ENCODE measurements at regions not wholly inside any gene's neighbourhood (a gene's known extent, or its start where the extent isn't known, plus 50 kb on each side); places are given as distances from the start of the nearest gene placed in this dataset.
"Not testable (repeated sequence)": the region's sequence is repeated elsewhere in the genome, so short reads cannot be mapped to it uniquely, and the experiment has no call there.

DNA sequence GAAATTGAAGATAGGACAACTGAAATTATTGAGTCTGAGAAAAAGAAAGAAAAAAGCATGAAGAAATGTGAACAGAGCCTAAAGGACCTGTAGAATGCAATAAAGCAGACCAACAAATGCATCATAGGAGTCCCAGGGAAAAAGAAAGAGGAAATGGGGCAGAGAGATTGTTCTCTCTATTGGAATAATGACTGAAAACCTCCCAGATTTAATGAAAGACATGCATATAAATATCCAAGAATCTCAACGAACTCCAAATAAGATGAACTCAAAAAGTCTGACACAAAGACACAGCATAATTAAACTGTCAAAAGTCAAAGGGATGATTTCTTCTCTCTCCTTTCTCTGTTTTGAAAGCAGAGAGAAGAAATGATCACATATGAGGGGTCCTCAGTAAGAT is 124.7 kb downstream of the MEX3B start:
- no peaks in the 10 kb centered on the region for H3K79me2 ChIP-seq (ENCODE audit: insufficient read depth, low read length)
- no peaks in the 10 kb centered on the region for H3K4me1 ChIP-seq (ENCODE audit: insufficient read depth, low read length)
- no peak for TF ChIP-seq EZH2 (IDR thresholded peaks at IDR 0.05; ENCODE audit: borderline replicate concordance, low read depth, low read length, severe bottlenecking)
- TF ChIP-seq, protein P1, sequence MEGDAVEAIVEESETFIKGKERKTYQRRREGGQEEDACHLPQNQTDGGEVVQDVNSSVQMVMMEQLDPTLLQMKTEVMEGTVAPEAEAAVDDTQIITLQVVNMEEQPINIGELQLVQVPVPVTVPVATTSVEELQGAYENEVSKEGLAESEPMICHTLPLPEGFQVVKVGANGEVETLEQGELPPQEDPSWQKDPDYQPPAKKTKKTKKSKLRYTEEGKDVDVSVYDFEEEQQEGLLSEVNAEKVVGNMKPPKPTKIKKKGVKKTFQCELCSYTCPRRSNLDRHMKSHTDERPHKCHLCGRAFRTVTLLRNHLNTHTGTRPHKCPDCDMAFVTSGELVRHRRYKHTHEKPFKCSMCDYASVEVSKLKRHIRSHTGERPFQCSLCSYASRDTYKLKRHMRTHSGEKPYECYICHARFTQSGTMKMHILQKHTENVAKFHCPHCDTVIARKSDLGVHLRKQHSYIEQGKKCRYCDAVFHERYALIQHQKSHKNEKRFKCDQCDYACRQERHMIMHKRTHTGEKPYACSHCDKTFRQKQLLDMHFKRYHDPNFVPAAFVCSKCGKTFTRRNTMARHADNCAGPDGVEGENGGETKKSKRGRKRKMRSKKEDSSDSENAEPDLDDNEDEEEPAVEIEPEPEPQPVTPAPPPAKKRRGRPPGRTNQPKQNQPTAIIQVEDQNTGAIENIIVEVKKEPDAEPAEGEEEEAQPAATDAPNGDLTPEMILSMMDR (IDR thresholded peaks at IDR 0.05; ENCODE audit: borderline replicate concordance, extremely low read depth, low read length, poor library complexity, severe bottlenecking), result no peak
- no peak overlapping the region for H3K27ac ChIP-seq (ENCODE audit: low read length)
- H4K20me1 ChIP-seq (ENCODE audit: insufficient read depth, low read length), result no peaks in the 10 kb centered on the region
- no peaks in the 10 kb centered on the region for H3K27me3 ChIP-seq (ENCODE audit: insufficient read depth, low read length, poor library complexity)
- H3K9me3 ChIP-seq (ENCODE audit: insufficient read depth, low read length, severe bottlenecking), result peaks cover 17% of the 10 kb centered on the region
- no peak overlapping the region for H3K4me3 ChIP-seq (ENCODE audit: low read depth in 1 of 2, low read length in 2 of 2)
- no peak overlapping the region for H3K4me2 ChIP-seq (ENCODE audit: insufficient read depth, low read length)
- no peak overlapping the region for H3K9ac ChIP-seq (ENCODE audit: low read depth, low read length)
- DNase-seq (no peak), ATAC-seq (ENCODE audit: insufficient read depth, low read depth) (no peak)
- no peak overlapping the region for H2AFZ ChIP-seq (ENCODE audit: low read depth, low read length)
- no peaks in the 10 kb centered on the region for H3K36me3 ChIP-seq (ENCODE audit: insufficient read depth, low read length)

DNA sequence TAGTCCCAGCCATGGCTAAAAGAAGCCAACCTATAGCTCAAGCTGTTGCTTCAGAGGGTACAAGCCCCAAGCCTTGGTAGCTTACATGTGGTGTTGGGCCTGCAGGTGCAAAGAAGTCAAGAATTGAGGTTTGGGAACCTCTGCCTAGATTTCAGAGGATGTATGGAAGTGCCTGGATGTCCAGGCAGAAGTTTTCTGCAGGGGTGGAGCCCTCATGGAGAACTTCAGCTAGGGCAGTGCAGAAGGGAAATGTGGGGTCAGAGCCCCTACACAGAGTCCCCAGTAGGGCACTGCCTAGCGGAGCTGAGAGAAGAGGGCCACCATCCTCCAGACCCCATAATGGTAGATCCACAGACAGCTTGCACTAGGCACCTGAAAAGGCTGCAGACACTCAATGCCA is 127.1 kb downstream of the MEX3B start:
- H3K9ac ChIP-seq (ENCODE audit: low read depth, low read length); H3K79me2 ChIP-seq (ENCODE audit: insufficient read depth, low read length); DNase-seq; H3K27me3 ChIP-seq (ENCODE audit: insufficient read depth, low read length, poor library complexity); H3K4me1 ChIP-seq (ENCODE audit: insufficient read depth, low read length); H3K27ac ChIP-seq (ENCODE audit: low read length); ATAC-seq (ENCODE audit: insufficient read depth, low read depth); H3K36me3 ChIP-seq (ENCODE audit: insufficient read depth, low read length); H2AFZ ChIP-seq (ENCODE audit: low read depth, low read length); H3K4me2 ChIP-seq (ENCODE audit: insufficient read depth, low read length); H3K4me3 ChIP-seq (ENCODE audit: low read depth in 1 of 2, low read length in 2 of 2); H4K20me1 ChIP-seq (ENCODE audit: insufficient read depth, low read length): not testable (repeated sequence)
- peaks cover 17% of the 10 kb centered on the region for H3K9me3 ChIP-seq (ENCODE audit: insufficient read depth, low read length, severe bottlenecking)

DNA sequence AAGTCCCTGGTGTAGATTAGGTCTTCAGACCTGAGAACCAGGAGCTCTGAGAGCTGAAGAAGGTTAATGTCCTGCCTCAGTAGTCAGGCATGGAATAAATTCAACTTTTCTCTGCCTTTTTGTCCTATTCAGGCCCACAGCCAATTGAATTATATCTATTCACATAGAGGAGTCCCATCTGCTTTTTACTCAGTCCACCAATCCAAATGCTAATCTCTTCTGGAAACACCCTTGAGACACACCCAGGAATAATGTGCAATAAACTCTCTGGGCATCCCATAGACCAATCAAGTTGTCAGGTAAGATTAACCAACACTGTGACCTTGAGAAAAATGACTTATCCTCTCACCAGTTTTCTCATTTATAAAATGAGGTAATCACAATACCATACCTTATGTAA is 129.4 kb downstream of the MEX3B start:
- ATAC-seq (ENCODE audit: insufficient read depth, low read depth), result no peak
- DNase-seq, result no peak
- Histone ChIP-seq H4K20me1 (ENCODE audit: insufficient read depth, low read length) (no peaks in the 10 kb centered on the region), H3K4me2 (ENCODE audit: insufficient read depth, low read length) (no peak overlapping the region), H3K9me3 (ENCODE audit: insufficient read depth, low read length, severe bottlenecking) (peaks cover 17% of the 10 kb centered on the region), H3K4me1 (ENCODE audit: insufficient read depth, low read length) (no peaks in the 10 kb centered on the region), H3K9ac (ENCODE audit: low read depth, low read length) (no peak overlapping the region), H3K36me3 (ENCODE audit: insufficient read depth, low read length) (no peaks in the 10 kb centered on the region), H3K27me3 (ENCODE audit: insufficient read depth, low read length, poor library complexity) (no peaks in the 10 kb centered on the region), H3K4me3 (ENCODE audit: low read depth in 1 of 2, low read length in 2 of 2) (no peak overlapping the region), H3K79me2 (ENCODE audit: insufficient read depth, low read length) (no peaks in the 10 kb centered on the region), H2AFZ (ENCODE audit: low read depth, low read length) (no peak overlapping the region), H3K27ac (ENCODE audit: low read length) (no peak overlapping the region)
- TF ChIP-seq EZH2 (IDR thresholded peaks at IDR 0.05; ENCODE audit: borderline replicate concordance, low read depth, low read length, severe bottlenecking), result no peak
- TF ChIP-seq, protein P1 (IDR thresholded peaks at IDR 0.05; ENCODE audit: borderline replicate concordance, extremely low read depth, low read length, poor library complexity, severe bottlenecking), result no peak

DNA sequence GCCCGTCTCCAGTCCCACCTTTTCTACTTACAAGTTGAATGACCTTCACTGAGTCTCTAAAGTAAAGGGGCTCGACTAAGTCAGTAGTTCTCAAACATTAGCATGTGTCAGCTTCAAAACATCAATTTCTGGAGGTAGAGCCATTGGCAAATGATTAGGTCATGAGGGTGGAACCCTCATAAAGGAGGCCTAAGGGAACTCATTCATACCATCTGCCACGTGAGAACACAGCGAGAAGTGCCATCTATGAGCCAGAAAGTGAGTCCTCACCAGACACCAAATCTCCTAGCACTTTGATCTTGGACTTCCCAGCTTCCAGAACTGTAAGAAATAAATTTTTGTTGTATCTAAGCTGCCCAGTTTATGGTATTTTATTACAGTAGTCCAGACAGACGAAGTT is 129.8 kb downstream of the MEX3B start:
- Histone ChIP-seq H4K20me1 (ENCODE audit: insufficient read depth, low read length) (no peaks in the 10 kb centered on the region), H3K27ac (ENCODE audit: low read length) (no peak overlapping the region), H3K27me3 (ENCODE audit: insufficient read depth, low read length, poor library complexity) (no peaks in the 10 kb centered on the region), H3K36me3 (ENCODE audit: insufficient read depth, low read length) (no peaks in the 10 kb centered on the region), H3K4me1 (ENCODE audit: insufficient read depth, low read length) (no peaks in the 10 kb centered on the region), H3K4me3 (ENCODE audit: low read depth in 1 of 2, low read length in 2 of 2) (no peak overlapping the region), H3K9me3 (ENCODE audit: insufficient read depth, low read length, severe bottlenecking) (peaks cover 17% of the 10 kb centered on the region), H3K4me2 (ENCODE audit: insufficient read depth, low read length) (no peak overlapping the region), H3K79me2 (ENCODE audit: insufficient read depth, low read length) (no peaks in the 10 kb centered on the region), H3K9ac (ENCODE audit: low read depth, low read length) (no peak overlapping the region), H2AFZ (ENCODE audit: low read depth, low read length) (no peak overlapping the region)
- no peak for ATAC-seq (ENCODE audit: insufficient read depth, low read depth)
- no peak for DNase-seq
- no peak for TF ChIP-seq EZH2 (IDR thresholded peaks at IDR 0.05; ENCODE audit: borderline replicate concordance, low read depth, low read length, severe bottlenecking)
- TF ChIP-seq, protein P1 (IDR thresholded peaks at IDR 0.05; ENCODE audit: borderline replicate concordance, extremely low read depth, low read length, poor library complexity, severe bottlenecking), result no peak

All from DND-41 (cell line).